Fibroblast of lung (primary cell): ENCODE measurements at regions not wholly inside any gene's neighbourhood (a gene's known extent, or its start where the extent isn't known, plus 50 kb on each side); places are given as distances from the start of the nearest gene placed in this dataset.

Experiments
- EZH2 ChIP-seq: IDR thresholded peaks from 2 replicates; pipeline ENCODE4 v1.5.1; 2012; ENCODE audit warnings: low read length, control low read depth, mild to moderate bottlenecking; ENCODE audit errors: missing control alignments
- TF ChIP-seq, protein P1 (sequence below), 2 donors: IDR thresholded peaks in 1 of 2; conservative IDR thresholded peaks in 1 of 2; 1 replicate in 1 of 2; 2 replicates in 1 of 2; pipeline ENCODE4 v1.5.1; 2011 to 2012; ENCODE audit warnings: low read length in 2 of 2, control low read depth in 1 of 2, inconsistent platforms in 1 of 2, low read depth in 1 of 2, mild to moderate bottlenecking in 1 of 2

DNA sequence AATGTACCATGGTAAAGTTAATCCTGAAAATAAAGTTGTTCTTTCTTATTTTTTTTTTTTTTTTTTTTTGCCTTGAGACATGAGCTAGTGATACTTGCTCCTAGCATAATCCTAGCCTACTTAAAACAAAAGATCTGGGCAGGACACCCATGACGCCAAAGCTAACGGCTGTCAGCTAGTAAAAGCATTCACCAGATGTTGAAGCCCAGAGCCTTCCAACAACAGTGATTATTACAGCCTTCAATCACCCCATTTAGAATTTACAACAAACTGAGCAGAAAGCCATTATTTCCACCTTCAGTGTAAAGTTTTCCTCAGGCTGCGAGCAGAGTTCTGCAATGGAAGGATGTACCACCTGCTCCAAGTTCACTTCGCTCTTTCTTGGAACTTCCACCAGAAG, 259.5 kb downstream of the SP3 start:
- TF ChIP-seq, protein P1, sequence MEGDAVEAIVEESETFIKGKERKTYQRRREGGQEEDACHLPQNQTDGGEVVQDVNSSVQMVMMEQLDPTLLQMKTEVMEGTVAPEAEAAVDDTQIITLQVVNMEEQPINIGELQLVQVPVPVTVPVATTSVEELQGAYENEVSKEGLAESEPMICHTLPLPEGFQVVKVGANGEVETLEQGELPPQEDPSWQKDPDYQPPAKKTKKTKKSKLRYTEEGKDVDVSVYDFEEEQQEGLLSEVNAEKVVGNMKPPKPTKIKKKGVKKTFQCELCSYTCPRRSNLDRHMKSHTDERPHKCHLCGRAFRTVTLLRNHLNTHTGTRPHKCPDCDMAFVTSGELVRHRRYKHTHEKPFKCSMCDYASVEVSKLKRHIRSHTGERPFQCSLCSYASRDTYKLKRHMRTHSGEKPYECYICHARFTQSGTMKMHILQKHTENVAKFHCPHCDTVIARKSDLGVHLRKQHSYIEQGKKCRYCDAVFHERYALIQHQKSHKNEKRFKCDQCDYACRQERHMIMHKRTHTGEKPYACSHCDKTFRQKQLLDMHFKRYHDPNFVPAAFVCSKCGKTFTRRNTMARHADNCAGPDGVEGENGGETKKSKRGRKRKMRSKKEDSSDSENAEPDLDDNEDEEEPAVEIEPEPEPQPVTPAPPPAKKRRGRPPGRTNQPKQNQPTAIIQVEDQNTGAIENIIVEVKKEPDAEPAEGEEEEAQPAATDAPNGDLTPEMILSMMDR (conservative IDR thresholded peaks at IDR 0.05 in 1 of 2, IDR thresholded peaks at IDR 0.05 in 1 of 2; ENCODE audit: low read depth in 1 of 2, low read length in 2 of 2), result no peak
- TF ChIP-seq EZH2, result no peak
